ENCODE measurements at regions not wholly inside any gene's neighbourhood (a gene's known extent, or its start where the extent isn't known, plus 50 kb on each side); places are given as distances from the start of the nearest gene placed in this dataset.

GRCh38 chr1:30537279-30537678 is 186.1 kb downstream of the MATN1 start:
- no peak for TF ChIP-seq CTCF (IDR thresholded peaks at IDR 0.05; ENCODE audit: low read depth, low read length, missing input control)
- TF ChIP-seq TAF1 (conservative IDR thresholded peaks at IDR 0.05), result no peak
- TF ChIP-seq RAD21 (IDR thresholded peaks at IDR 0.05), result no peak
- TF ChIP-seq YY1 (IDR thresholded peaks at IDR 0.05), result no peak
- no peak for TF ChIP-seq MAX (IDR thresholded peaks at IDR 0.05)
